Panc1 (cell line): ENCODE measurements at regions not wholly inside any gene's neighbourhood (a gene's known extent, or its start where the extent isn't known, plus 50 kb on each side); places are given as distances from the start of the nearest gene placed in this dataset.

Experiments
- ATAC-seq: fragments of 200-7000 bp; cut with Tn5 transposase; 2 replicates; pipeline ENCODE4 v1.9.1; 2020; ENCODE audit warnings: mild to moderate bottlenecking, moderate library complexity
- BruUV-seq: library from RNA; stranded (reverse); fragments of 400-500 nt; replicated peaks from 2 replicates; lab custom pipeline; 2021; lab: Mats Ljungman, UMichigan
- CTCF ChIA-PET: fragments of 300-600 bp; sonication (Branson Sonifier 250); formaldehyde crosslinking; loops from one replicate; lab custom pipeline; 2022; ENCODE audit warnings: antibody characterized with exemption; lab: Charles Lee
- POLR2A ChIA-PET: fragments of 300-600 bp; sonication (Branson Sonifier 250); formaldehyde crosslinking; loops from one replicate; lab custom pipeline; 2022; ENCODE audit warnings: antibody characterized with exemption; lab: Charles Lee
- DNase-seq: peaks from one replicate; pipeline ENCODE4 v3.0.0-alpha.2; 2010; ENCODE audit warnings: low read depth, low spot score
- H3K27ac ChIP-seq: 2 replicates; pipeline ENCODE4 v1.5.1; 2011; ENCODE audit warnings: mild to moderate bottlenecking, low read length, inconsistent platforms
- H3K27me3 ChIP-seq: fragments of 200-500 bp; sonication (Bioruptor generic); 2 replicates; pipeline ENCODE4 v1.6.0; 2014; ENCODE audit warnings: low read length, inconsistent platforms; ENCODE audit not compliant: control insufficient read depth, insufficient read depth
- H3K36me3 ChIP-seq: fragments of 200-500 bp; sonication (Bioruptor generic); 2 replicates; pipeline ENCODE4 v1.5.1; 2014; ENCODE audit warnings: inconsistent platforms, mild to moderate bottlenecking, low read length, moderate library complexity; ENCODE audit not compliant: control insufficient read depth, insufficient read depth
- H3K4me1 ChIP-seq: 2 replicates; pipeline ENCODE4 v1.5.1; 2011; ENCODE audit warnings: inconsistent platforms, mild to moderate bottlenecking, low read length, moderate library complexity; ENCODE audit not compliant: control insufficient read depth, insufficient read depth
- H3K4me3 ChIP-seq, 2 experiments: 2 replicates each; pipeline ENCODE4 v1.5.1; 2011 to 2012; ENCODE audit warnings: low read depth in 2 of 2, low read length in 2 of 2, mild to moderate bottlenecking in 2 of 2, inconsistent platforms in 1 of 2, moderate library complexity in 1 of 2
- H3K9me3 ChIP-seq: fragments of 200-500 bp; sonication (Bioruptor generic); 2 replicates; pipeline ENCODE4 v1.5.1; 2014; ENCODE audit warnings: low read depth, mild to moderate bottlenecking, inconsistent platforms, low read length, moderate library complexity; ENCODE audit not compliant: control insufficient read depth, insufficient read depth
- POLR2AphosphoS5 ChIP-seq: IDR thresholded peaks from 2 replicates; pipeline ENCODE4 v1.6.1; 2012; ENCODE audit warnings: mild to moderate bottlenecking, low read depth, low read length, moderate library complexity
- REST ChIP-seq, 2 experiments: IDR thresholded peaks; 2 replicates each; pipeline ENCODE4 v1.6.1; 2011 to 2012; ENCODE audit warnings: low read depth in 2 of 2, control low read depth in 1 of 2, low read length in 1 of 2, mild to moderate bottlenecking in 1 of 2, moderate library complexity in 1 of 2; ENCODE audit not compliant: insufficient read depth in 1 of 2
- SIN3A ChIP-seq: IDR thresholded peaks from 2 replicates; pipeline ENCODE4 v1.6.1; 2012; ENCODE audit warnings: low read depth, mild to moderate bottlenecking, low read length, moderate library complexity, borderline replicate concordance; ENCODE audit not compliant: insufficient read depth
- TCF7L2 ChIP-seq: IDR thresholded peaks from 2 replicates; pipeline ENCODE4 v1.6.1; 2011; ENCODE audit warnings: mild to moderate bottlenecking, low read depth, low read length, inconsistent platforms
- in situ Hi-C: cut with HindIII; loops from 2 replicates; pipeline ENCODE4 v1.10.0; 2016; ENCODE audit warnings: low sequenced_read_pairs, low pct_unique_long_range_greater_than_20kb
- intact Hi-C: fragments of 100-400 bp; cut with micrococcal nuclease; formaldehyde crosslinking; loops from one replicate; pipeline ENCODE4 v1.10.0; 2022; ENCODE audit not compliant: unreplicated experiment
- TF ChIP-seq, protein P1 (sequence below): fragments of 450-650 bp; IDR thresholded peaks from 2 replicates; pipeline ENCODE4 v1.5.1; 2017; ENCODE audit warnings: mild to moderate bottlenecking

- ATAC-seq: no peak
- POLR2A ChIA-PET: interaction anchor here (0.5 kb wide), 1 partner anchor 1194 kb away, joined by 4 read pairs; no protein-coding TSS in a partner anchor
- CTCF ChIA-PET: no interaction called here
- TF ChIP-seq SIN3A (no peak), POLR2AphosphoS5 (no peak), REST (IDR thresholded peaks at IDR 0.05; ENCODE audit: insufficient read depth in 1 of 2, low read depth in 2 of 2, low read length in 1 of 2) (no peak), TCF7L2 (no peak)
- TF ChIP-seq, protein P1, sequence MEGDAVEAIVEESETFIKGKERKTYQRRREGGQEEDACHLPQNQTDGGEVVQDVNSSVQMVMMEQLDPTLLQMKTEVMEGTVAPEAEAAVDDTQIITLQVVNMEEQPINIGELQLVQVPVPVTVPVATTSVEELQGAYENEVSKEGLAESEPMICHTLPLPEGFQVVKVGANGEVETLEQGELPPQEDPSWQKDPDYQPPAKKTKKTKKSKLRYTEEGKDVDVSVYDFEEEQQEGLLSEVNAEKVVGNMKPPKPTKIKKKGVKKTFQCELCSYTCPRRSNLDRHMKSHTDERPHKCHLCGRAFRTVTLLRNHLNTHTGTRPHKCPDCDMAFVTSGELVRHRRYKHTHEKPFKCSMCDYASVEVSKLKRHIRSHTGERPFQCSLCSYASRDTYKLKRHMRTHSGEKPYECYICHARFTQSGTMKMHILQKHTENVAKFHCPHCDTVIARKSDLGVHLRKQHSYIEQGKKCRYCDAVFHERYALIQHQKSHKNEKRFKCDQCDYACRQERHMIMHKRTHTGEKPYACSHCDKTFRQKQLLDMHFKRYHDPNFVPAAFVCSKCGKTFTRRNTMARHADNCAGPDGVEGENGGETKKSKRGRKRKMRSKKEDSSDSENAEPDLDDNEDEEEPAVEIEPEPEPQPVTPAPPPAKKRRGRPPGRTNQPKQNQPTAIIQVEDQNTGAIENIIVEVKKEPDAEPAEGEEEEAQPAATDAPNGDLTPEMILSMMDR: no peak
- Histone ChIP-seq H3K27me3 (no peaks in the 10 kb centered on the region), H3K4me1 (no peaks in the 10 kb centered on the region), H3K27ac (no peak overlapping the region), H3K9me3 (no peaks in the 10 kb centered on the region), H3K36me3 (no peaks in the 10 kb centered on the region), H3K4me3 (no peak overlapping the region)
- in situ Hi-C loops: no loop called here
- no TSS peak for BruUV-seq
- intact Hi-C loops: no loop called here
- DNase-seq: no peak
Measured at GRCh38 chrX:125713633-125714032, 394.0 kb downstream of the TEX13C start.

DNA sequence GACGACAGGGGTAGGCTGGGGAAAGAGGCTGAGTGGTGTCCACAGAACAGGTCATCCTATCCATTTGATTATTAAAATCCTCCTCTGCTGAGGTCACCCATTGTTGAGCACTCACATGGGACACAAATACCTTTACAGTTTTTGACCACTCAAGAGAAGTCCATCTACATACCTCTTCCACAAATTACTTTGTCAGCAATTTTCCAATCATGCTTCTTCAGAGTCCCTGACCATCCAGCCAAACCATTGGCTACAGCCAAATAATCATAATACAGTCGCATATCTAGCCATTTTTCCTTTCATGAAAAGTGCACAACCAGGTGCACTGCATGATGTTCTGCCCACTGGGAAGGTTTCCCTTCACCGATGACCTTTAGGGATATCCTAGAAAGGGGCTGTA, 407.4 kb downstream of the TEX13C start:
- ChIA-PET POLR2A (no interaction called here), CTCF (no interaction called here)
- no peaks in the 10 kb centered on the region for H3K9me3 ChIP-seq
- no peak for DNase-seq
- no peak for ATAC-seq
- H3K27ac ChIP-seq: no peak overlapping the region
- H3K36me3 ChIP-seq: no peaks in the 10 kb centered on the region
- intact Hi-C loops (no loop called here), in situ Hi-C loops (no loop called here)
- H3K27me3 ChIP-seq: no peaks in the 10 kb centered on the region
- BruUV-seq: no TSS peak
- no peaks in the 10 kb centered on the region for H3K4me1 ChIP-seq
- no peak for TF ChIP-seq SIN3A
- H3K4me3 ChIP-seq: no peak overlapping the region

GRCh38 chrX:125736008-125736729, 416.5 kb downstream of the TEX13C start:
- intact Hi-C loops (no loop called here), in situ Hi-C loops (no loop called here)
- BruUV-seq: no TSS peak
- Histone ChIP-seq H3K4me1 (no peaks in the 10 kb centered on the region), H3K9me3 (no peaks in the 10 kb centered on the region), H3K36me3 (no peaks in the 10 kb centered on the region), H3K4me3 (no peak overlapping the region), H3K27me3 (no peaks in the 10 kb centered on the region), H3K27ac (no peak overlapping the region)
- ATAC-seq (no peak), DNase-seq (no peak)
- ChIA-PET POLR2A (no interaction called here), CTCF (no interaction called here)
- no peak for TF ChIP-seq SIN3A
- TF ChIP-seq, protein P1: no peak
- TF ChIP-seq TCF7L2: no peak
- no peak for TF ChIP-seq REST (IDR thresholded peaks at IDR 0.05; ENCODE audit: insufficient read depth in 1 of 2, low read depth in 2 of 2, low read length in 1 of 2)
- no peak for TF ChIP-seq POLR2AphosphoS5
